ENCODE measurements at regions not wholly inside any gene's neighbourhood (a gene's known extent, or its start where the extent isn't known, plus 50 kb on each side); places are given as distances from the start of the nearest gene placed in this dataset.
A peak's percentile ranks its signal among the peaks of the same experiment; 100 is the strongest.
"Not testable (repeated sequence)": the region's sequence is repeated elsewhere in the genome, so short reads cannot be mapped to it uniquely, and the experiment has no call there.

DNA sequence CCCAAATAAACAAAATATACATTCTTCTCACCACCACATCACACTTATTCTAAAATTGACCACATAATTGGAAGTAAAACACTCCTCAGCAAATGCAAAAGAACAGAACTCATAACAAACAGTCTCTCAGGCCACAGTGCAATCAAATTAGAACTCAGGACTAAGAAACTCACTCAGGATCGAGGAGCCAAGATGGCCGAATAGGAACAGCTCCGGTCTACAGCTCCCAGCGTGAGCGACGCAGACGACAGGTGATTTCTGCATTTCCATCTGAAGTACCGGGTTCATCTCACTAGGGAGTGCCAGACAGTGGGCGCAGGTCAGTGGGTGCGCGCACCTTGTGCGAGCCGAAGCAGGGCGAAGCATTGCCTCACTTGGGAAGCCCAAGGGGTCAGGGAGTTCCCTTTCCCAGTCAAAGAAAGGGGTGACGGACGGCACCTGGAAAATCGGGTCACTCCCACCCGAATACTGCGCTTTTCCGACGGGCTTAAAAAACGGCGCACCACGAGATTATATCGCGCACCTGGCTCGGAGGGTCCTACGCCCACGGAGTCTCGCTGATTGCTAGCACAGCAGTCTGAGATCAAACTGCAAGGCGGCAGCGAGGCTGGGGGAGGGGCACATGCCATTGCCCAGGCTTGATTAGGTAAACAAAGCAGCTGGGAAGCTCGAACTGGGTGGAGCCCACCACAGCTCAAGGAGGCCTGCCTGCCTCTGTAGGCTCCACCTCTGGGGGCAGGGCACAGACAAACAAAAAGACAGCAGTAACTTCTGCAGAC is 183.2 kb downstream of the ETV1 start:
- Mint-ChIP-seq H3K36me3 (ENCODE audit: low read depth) (peaks cover 22% of the 10 kb centered on the region; the same call in 2 of the 3 replicates), H3K4me3 (peak overlapping the region; percentile 68), H3K27ac (peak overlapping the region; percentile 67), H3K4me1 (peaks cover 20% of the 10 kb centered on the region), H3K9me3 (peaks cover 17% of the 10 kb centered on the region)
- not testable (repeated sequence) for H3F3A ChIP-seq (replicated peaks; ENCODE audit: low read depth); H3K27me3 ChIP-seq (ENCODE audit: insufficient read depth); ATAC-seq; H3K9me2 ChIP-seq (ENCODE audit: insufficient read depth); H3K27me3 Mint-ChIP-seq (ENCODE audit: insufficient read depth, low read depth, poor library complexity); H4K20me1 ChIP-seq (replicated peaks; ENCODE audit: insufficient read depth); H3K36me3 ChIP-seq (ENCODE audit: insufficient read depth)
- peaks cover 44% of the 10 kb centered on the region for H3K79me2 ChIP-seq (replicated peaks; ENCODE audit: insufficient read depth)
- peak in 1 of 2 experiments; percentile 24; a peak in 1 of 4 replicates for TF ChIP-seq CTCF (conservative IDR thresholded peaks at IDR 0.05; ENCODE audit: low read depth in 2 of 2)
- 0 out of 2 replicates have a peak overlapping the region, but pooled peaks have one; percentile 64 for H3K27ac ChIP-seq (ENCODE audit: low read depth)
- peak overlapping the region; percentile 78 for H3K4me2 ChIP-seq
- H2AFZ ChIP-seq = 0 out of 2 replicates have a peak overlapping the region, but pooled peaks have one; percentile 15
- peak; percentile 16 for DNase-seq (ENCODE audit: low spot score)
- H3K4me3 ChIP-seq = peak overlapping the region; percentile 53
- H3K4me1 ChIP-seq (ENCODE audit: insufficient read depth) = peaks cover 20% of the 10 kb centered on the region

GRCh38 chr7:13817230-13817629 is 172.2 kb downstream of the ETV1 start:
- H3K4me3 ChIP-seq; H3K27ac ChIP-seq (ENCODE audit: low read depth); H3K27me3 Mint-ChIP-seq (ENCODE audit: insufficient read depth, low read depth, poor library complexity); H3K27ac Mint-ChIP-seq; H2AFZ ChIP-seq; H3K36me3 Mint-ChIP-seq (ENCODE audit: low read depth); H3K9me2 ChIP-seq (ENCODE audit: insufficient read depth); H3K27me3 ChIP-seq (ENCODE audit: insufficient read depth); H3K36me3 ChIP-seq (ENCODE audit: insufficient read depth); H3K79me2 ChIP-seq (replicated peaks; ENCODE audit: insufficient read depth); H3K4me3 Mint-ChIP-seq; H4K20me1 ChIP-seq (replicated peaks; ENCODE audit: insufficient read depth); H3K4me1 Mint-ChIP-seq; H3F3A ChIP-seq (replicated peaks; ENCODE audit: low read depth); DNase-seq (ENCODE audit: low spot score); ATAC-seq; H3K4me1 ChIP-seq (ENCODE audit: insufficient read depth); H3K4me2 ChIP-seq: not testable (repeated sequence)
- peaks cover 19% of the 10 kb centered on the region; the same call in 2 of the 3 replicates for H3K9me3 Mint-ChIP-seq

DNA sequence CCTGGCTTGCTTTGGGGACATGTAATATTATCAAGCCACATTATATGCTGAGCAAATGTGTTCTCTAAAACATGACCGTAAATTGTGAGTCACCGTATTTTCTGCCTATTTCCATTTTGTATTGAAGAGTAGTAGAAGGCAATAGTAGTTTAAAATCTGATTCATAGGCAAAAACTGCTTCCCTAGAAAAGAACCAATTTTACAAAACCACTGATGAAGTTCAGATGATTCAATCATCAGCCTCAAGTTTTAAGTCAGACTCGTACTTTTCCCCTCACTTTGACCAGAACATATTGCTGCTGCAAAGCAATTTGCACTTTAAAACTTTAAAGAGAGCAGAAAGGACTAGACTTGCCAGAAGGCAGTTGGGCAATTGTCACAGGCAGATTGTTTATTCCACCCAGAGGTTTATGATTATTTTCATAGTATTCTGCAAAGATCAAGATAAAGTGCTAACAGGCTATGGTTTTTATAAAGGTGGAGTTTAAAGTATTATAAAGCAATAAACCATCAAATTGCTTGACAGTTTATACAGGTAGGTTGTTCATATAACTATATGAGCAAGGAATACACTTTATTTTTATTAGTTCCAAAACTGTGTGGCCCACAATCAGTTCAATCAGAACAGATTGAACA is 168.2 kb downstream of the ETV1 start:
- H3K27ac Mint-ChIP-seq = no peak overlapping the region
- H3K4me3 Mint-ChIP-seq = no peak overlapping the region
- no peak for TF ChIP-seq CREB1 (CRISPR knock-in tag; IDR thresholded peaks at IDR 0.05; ENCODE audit: low read depth)
- TF ChIP-seq EZH2phosphoT487 (IDR thresholded peaks at IDR 0.05; ENCODE audit: unreplicated experiment) = no peak
- TF ChIP-seq, protein P1, sequence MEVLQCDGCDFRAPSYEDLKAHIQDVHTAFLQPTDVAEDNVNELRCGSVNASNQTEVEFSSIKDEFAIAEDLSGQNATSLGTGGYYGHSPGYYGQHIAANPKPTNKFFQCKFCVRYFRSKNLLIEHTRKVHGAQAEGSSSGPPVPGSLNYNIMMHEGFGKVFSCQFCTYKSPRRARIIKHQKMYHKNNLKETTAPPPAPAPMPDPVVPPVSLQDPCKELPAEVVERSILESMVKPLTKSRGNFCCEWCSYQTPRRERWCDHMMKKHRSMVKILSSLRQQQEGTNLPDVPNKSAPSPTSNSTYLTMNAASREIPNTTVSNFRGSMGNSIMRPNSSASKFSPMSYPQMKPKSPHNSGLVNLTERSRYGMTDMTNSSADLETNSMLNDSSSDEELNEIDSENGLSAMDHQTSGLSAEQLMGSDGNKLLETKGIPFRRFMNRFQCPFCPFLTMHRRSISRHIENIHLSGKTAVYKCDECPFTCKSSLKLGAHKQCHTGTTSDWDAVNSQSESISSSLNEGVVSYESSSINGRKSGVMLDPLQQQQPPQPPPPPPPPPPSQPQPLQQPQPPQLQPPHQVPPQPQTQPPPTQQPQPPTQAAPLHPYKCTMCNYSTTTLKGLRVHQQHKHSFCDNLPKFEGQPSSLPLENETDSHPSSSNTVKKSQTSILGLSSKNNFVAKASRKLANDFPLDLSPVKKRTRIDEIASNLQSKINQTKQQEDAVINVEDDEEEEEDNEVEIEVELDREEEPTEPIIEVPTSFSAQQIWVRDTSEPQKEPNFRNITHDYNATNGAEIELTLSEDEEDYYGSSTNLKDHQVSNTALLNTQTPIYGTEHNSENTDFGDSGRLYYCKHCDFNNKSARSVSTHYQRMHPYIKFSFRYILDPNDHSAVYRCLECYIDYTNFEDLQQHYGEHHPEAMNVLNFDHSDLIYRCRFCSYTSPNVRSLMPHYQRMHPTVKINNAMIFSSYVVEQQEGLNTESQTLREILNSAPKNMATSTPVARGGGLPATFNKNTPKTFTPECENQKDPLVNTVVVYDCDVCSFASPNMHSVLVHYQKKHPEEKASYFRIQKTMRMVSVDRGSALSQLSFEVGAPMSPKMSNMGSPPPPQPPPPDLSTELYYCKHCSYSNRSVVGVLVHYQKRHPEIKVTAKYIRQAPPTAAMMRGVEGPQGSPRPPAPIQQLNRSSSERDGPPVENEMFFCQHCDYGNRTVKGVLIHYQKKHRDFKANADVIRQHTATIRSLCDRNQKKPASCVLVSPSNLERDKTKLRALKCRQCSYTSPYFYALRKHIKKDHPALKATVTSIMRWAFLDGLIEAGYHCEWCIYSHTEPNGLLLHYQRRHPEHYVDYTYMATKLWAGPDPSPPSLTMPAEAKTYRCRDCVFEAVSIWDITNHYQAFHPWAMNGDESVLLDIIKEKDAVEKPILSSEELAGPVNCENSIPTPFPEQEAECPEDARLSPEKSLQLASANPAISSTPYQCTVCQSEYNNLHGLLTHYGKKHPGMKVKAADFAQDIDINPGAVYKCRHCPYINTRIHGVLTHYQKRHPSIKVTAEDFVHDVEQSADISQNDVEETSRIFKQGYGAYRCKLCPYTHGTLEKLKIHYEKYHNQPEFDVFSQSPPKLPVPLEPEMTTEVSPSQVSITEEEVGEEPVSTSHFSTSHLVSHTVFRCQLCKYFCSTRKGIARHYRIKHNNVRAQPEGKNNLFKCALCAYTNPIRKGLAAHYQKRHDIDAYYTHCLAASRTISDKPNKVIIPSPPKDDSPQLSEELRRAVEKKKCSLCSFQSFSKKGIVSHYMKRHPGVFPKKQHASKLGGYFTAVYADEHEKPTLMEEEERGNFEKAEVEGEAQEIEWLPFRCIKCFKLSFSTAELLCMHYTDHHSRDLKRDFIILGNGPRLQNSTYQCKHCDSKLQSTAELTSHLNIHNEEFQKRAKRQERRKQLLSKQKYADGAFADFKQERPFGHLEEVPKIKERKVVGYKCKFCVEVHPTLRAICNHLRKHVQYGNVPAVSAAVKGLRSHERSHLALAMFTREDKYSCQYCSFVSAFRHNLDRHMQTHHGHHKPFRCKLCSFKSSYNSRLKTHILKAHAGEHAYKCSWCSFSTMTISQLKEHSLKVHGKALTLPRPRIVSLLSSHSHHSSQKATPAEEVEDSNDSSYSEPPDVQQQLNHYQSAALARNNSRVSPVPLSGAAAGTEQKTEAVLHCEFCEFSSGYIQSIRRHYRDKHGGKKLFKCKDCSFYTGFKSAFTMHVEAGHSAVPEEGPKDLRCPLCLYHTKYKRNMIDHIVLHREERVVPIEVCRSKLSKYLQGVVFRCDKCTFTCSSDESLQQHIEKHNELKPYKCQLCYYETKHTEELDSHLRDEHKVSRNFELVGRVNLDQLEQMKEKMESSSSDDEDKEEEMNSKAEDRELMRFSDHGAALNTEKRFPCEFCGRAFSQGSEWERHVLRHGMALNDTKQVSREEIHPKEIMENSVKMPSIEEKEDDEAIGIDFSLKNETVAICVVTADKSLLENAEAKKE (CRISPR knock-in tag; IDR thresholded peaks at IDR 0.05) = no peak
- TF ChIP-seq EZH2 (IDR thresholded peaks at IDR 0.05; ENCODE audit: low read depth, unreplicated experiment) = no peak
- no peak for TF ChIP-seq POLR2AphosphoS5 (IDR thresholded peaks at IDR 0.05; ENCODE audit: low read depth)
- TF ChIP-seq JUNB (IDR thresholded peaks at IDR 0.05; ENCODE audit: unreplicated experiment) = no peak

More for the DNA sequence above, 168.2 kb downstream of the ETV1 start:
- Histone ChIP-seq H4K20me1 (replicated peaks; ENCODE audit: insufficient read depth) (no peaks in the 10 kb centered on the region), H3K36me3 (ENCODE audit: insufficient read depth) (no peaks in the 10 kb centered on the region), H2AFZ (no peak overlapping the region), H3K4me1 (ENCODE audit: insufficient read depth) (no peaks in the 10 kb centered on the region), H3K4me3 (no peak overlapping the region), H3K9me2 (ENCODE audit: insufficient read depth) (no peaks in the 10 kb centered on the region; the same call in 1 of the 2 replicates), H3K79me2 (replicated peaks; ENCODE audit: insufficient read depth) (no peaks in the 10 kb centered on the region), H3F3A (replicated peaks; ENCODE audit: low read depth) (no peaks in the 10 kb centered on the region), H3K27me3 (ENCODE audit: insufficient read depth) (no peaks in the 10 kb centered on the region), H3K27ac (ENCODE audit: low read depth) (no peak overlapping the region), H3K4me2 (no peak overlapping the region)
- H3K4me1 Mint-ChIP-seq = no peaks in the 10 kb centered on the region
- ATAC-seq (no peak), DNase-seq (ENCODE audit: low spot score) (no peak)
- peaks cover 10% of the 10 kb centered on the region; the same call in 2 of the 3 replicates for H3K9me3 Mint-ChIP-seq
- 0 out of 3 replicates have a peak, but pooled peaks cover 4% of the 10 kb centered on the region for H3K36me3 Mint-ChIP-seq (ENCODE audit: low read depth)
- peaks cover 2% of the 10 kb centered on the region for H3K27me3 Mint-ChIP-seq (ENCODE audit: insufficient read depth, low read depth, poor library complexity)

All from GM23338 (cell line).